SK-N-SH (cell line): ENCODE measurements at regions not wholly inside any gene's neighbourhood (a gene's known extent, or its start where the extent isn't known, plus 50 kb on each side); places are given as distances from the start of the nearest gene placed in this dataset.

ENCODE experiments used
- CTCF ChIA-PET: fragments of 300-600, 350-600 bp; formaldehyde crosslinking; extraction: SDS; loops from one replicate; lab custom pipeline; 2021; lab: Yijun Ruan, JAX
- POLR2A ChIA-PET: fragments of 350-600 bp; sonication (Branson Sonifier 250); formaldehyde crosslinking; extraction: SDS; loops from one replicate; lab custom pipeline; 2020; ENCODE audit warnings: antibody characterized with exemption, inconsistent platforms; lab: Yijun Ruan, JAX
- DNase-seq: peaks from one replicate; pipeline ENCODE4 v3.0.0; 2012
- H2AFZ ChIP-seq: fragments of 200-600 bp; sonication (generic); 2 replicates; pipeline ENCODE4 v1.8.1; 2016; ENCODE audit warnings: antibody characterized with exemption, mild to moderate bottlenecking, low read depth
- H3F3A ChIP-seq: fragments of 200-600 bp; sonication (generic); replicated peaks from 2 replicates; pipeline ENCODE3; 2016; ENCODE audit warnings: antibody characterized with exemption, mild to moderate bottlenecking; ENCODE audit not compliant: insufficient read depth
- H3K27ac ChIP-seq, 2 experiments: fragments of 200-500 bp in 1 of 2; fragments of 200-600 bp in 1 of 2; sonication (Bioruptor generic) in 1 of 2; sonication (generic), shearing (Covaris generic) in 1 of 2; 2 replicates each; pipeline versions ENCODE4 v1.5.1 to v1.6.1; 2014 to 2016; ENCODE audit warnings: low read depth in 2 of 2, inconsistent platforms in 1 of 2, low read length in 1 of 2, mild to moderate bottlenecking in 1 of 2, mixed read lengths in 1 of 2
- H3K27me3 ChIP-seq: fragments of 200-600 bp; sonication (generic), shearing (Covaris generic); 2 replicates; pipeline ENCODE4 v1.6.1; 2016; ENCODE audit warnings: mixed run types; ENCODE audit not compliant: insufficient read depth
- H3K36me3 ChIP-seq, 2 experiments: fragments of 200-500 bp in 1 of 2; fragments of 200-600 bp in 1 of 2; sonication (Bioruptor generic) in 1 of 2; sonication (generic) in 1 of 2; replicated peaks in 1 of 2; 2 replicates each; pipeline versions ENCODE3 to v1.5.1; 2014 to 2016; ENCODE audit warnings: low read length in 1 of 2, mild to moderate bottlenecking in 1 of 2; ENCODE audit not compliant: insufficient read depth in 2 of 2, control insufficient read depth in 1 of 2
- H3K4me1 ChIP-seq, 2 experiments: fragments of 200-500 bp in 1 of 2; fragments of 200-600 bp in 1 of 2; sonication (Bioruptor generic) in 1 of 2; sonication (generic), shearing (Covaris generic) in 1 of 2; 2 replicates each; pipeline versions ENCODE4 v1.5.1 to v1.6.1; 2014 to 2016; ENCODE audit warnings: low read depth in 1 of 2, low read length in 1 of 2, mixed run types in 1 of 2; ENCODE audit not compliant: insufficient read depth in 2 of 2, control insufficient read depth in 1 of 2
- H3K4me2 ChIP-seq: fragments of 200-600 bp; sonication (generic), shearing (Covaris generic); 2 replicates; pipeline ENCODE4 v1.6.1; 2017; ENCODE audit warnings: mixed run types
- H3K4me3 ChIP-seq, 2 experiments: fragments of 200-500 bp in 1 of 2; fragments of 200-600 bp in 1 of 2; sonication (Bioruptor generic) in 1 of 2; sonication (generic), shearing (Covaris generic) in 1 of 2; 2 replicates each; pipeline versions ENCODE4 v1.5.1 to v1.8.1; 2014 to 2016; ENCODE audit warnings: low read depth in 2 of 2, inconsistent platforms in 1 of 2, low read length in 1 of 2, mild to moderate bottlenecking in 1 of 2, mixed read lengths in 1 of 2, moderate library complexity in 1 of 2
- H3K79me2 ChIP-seq: fragments of 200-600 bp; sonication (generic); 2 replicates; pipeline ENCODE4 v1.8.1; 2017; ENCODE audit warnings: mild to moderate bottlenecking; ENCODE audit not compliant: insufficient read depth
- H3K9ac ChIP-seq: fragments of 200-600 bp; sonication (generic); 2 replicates; pipeline ENCODE4 v1.6.1; 2017; ENCODE audit warnings: mixed run types
- H3K9me2 ChIP-seq: fragments of 200-600 bp; sonication (generic); 2 replicates; pipeline ENCODE4 v1.6.1; 2017; ENCODE audit warnings: mixed run types
- H3K9me3 ChIP-seq: fragments of 200-600 bp; sonication (generic); 2 replicates; pipeline ENCODE4 v1.6.1; 2017; ENCODE audit warnings: mixed run types, mild to moderate bottlenecking, moderate library complexity
- H4K20me1 ChIP-seq: fragments of 200-600 bp; sonication (generic); 2 replicates; pipeline ENCODE4 v1.6.1; 2017; ENCODE audit warnings: mild to moderate bottlenecking, mixed run types; ENCODE audit not compliant: insufficient read depth
- CHD2 ChIP-seq: fragments of 150-350 bp; IDR thresholded peaks from 2 replicates; pipeline ENCODE4 v1.6.1; 2018; ENCODE audit warnings: low read length; ENCODE audit not compliant: partially characterized antibody
- CTCF ChIP-seq: fragments of 200-600 bp; sonication (generic); IDR thresholded peaks from 2 replicates; pipeline ENCODE4 v1.6.1; 2017; ENCODE audit warnings: antibody characterized with exemption, mild to moderate bottlenecking, moderate library complexity
- ELF1 ChIP-seq: IDR thresholded peaks from 2 replicates; pipeline ENCODE4 v1.4.0; 2012
- EP300 ChIP-seq, 2 experiments: IDR thresholded peaks; 2 replicates each; pipeline versions ENCODE4 v1.4.0 to v1.6.1; 2012; ENCODE audit warnings: borderline replicate concordance in 1 of 2, low read depth in 1 of 2, low read length in 1 of 2
- FOSL2 ChIP-seq: IDR thresholded peaks from 2 replicates; pipeline ENCODE4 v1.4.0; 2012; ENCODE audit warnings: low read depth, mild to moderate bottlenecking, moderate library complexity, borderline replicate concordance
- FOXM1 ChIP-seq: IDR thresholded peaks from 2 replicates; pipeline ENCODE4 v1.4.0; 2012; ENCODE audit warnings: low read depth, mild to moderate bottlenecking
- GATA2 ChIP-seq: sonication (generic); formaldehyde crosslinking; IDR thresholded peaks from 2 replicates; pipeline ENCODE4 v1.5.0; 2020; ENCODE audit warnings: mild to moderate bottlenecking, missing genetic modification reagents
- MAX ChIP-seq: IDR thresholded peaks from 2 replicates; pipeline ENCODE4 v1.4.0; 2012; ENCODE audit warnings: low read depth
- MEF2A ChIP-seq: IDR thresholded peaks from 2 replicates; pipeline ENCODE4 v1.4.0; 2012; ENCODE audit warnings: low read depth, borderline replicate concordance
- MXI1 ChIP-seq: IDR thresholded peaks from 2 replicates; pipeline ENCODE4 v1.6.1; 2012; ENCODE audit warnings: mild to moderate bottlenecking, low read depth, low read length, improper control_type of control experiment
- NFIC ChIP-seq: IDR thresholded peaks from 2 replicates; pipeline ENCODE4 v1.4.0; 2012; ENCODE audit warnings: borderline replicate concordance
- NRF1 ChIP-seq: IDR thresholded peaks from 2 replicates; pipeline ENCODE4 v1.6.1; 2012; ENCODE audit warnings: low read depth, mild to moderate bottlenecking, low read length
- PBX3 ChIP-seq: IDR thresholded peaks from 2 replicates; pipeline ENCODE4; 2012
- POLR2AphosphoS5 ChIP-seq: IDR thresholded peaks from 2 replicates; pipeline ENCODE4 v1.6.1; 2012; ENCODE audit warnings: low read depth, low read length
- RAD21 ChIP-seq: IDR thresholded peaks from 2 replicates; pipeline ENCODE4 v1.6.1; 2012; ENCODE audit warnings: mild to moderate bottlenecking, low read length
- RCOR1 ChIP-seq: fragments of 150-350 bp; IDR thresholded peaks from 2 replicates; pipeline ENCODE4 v1.6.1; 2017; ENCODE audit warnings: antibody characterized with exemption, low read length
- RFX5 ChIP-seq: IDR thresholded peaks from 2 replicates; pipeline ENCODE4 v1.6.1; 2012; ENCODE audit warnings: mild to moderate bottlenecking, improper control_type of control experiment, low read length
- RXRA ChIP-seq: IDR thresholded peaks from 2 replicates; pipeline ENCODE4 v1.4.0; 2012; ENCODE audit warnings: low read depth, mild to moderate bottlenecking, borderline replicate concordance
- SIN3A ChIP-seq: IDR thresholded peaks from 2 replicates; pipeline ENCODE4 v1.6.1; 2012; ENCODE audit warnings: low read depth, mild to moderate bottlenecking, low read length, moderate library complexity, borderline replicate concordance
- TAF1 ChIP-seq: IDR thresholded peaks from 2 replicates; pipeline ENCODE4 v1.6.1; 2012; ENCODE audit warnings: low read depth, mild to moderate bottlenecking, low read length, moderate library complexity, borderline replicate concordance
- TCF12 ChIP-seq: IDR thresholded peaks from 2 replicates; pipeline ENCODE4 v1.4.0; 2012
- TEAD4 ChIP-seq: IDR thresholded peaks from 2 replicates; pipeline ENCODE4 v1.4.0; 2012; ENCODE audit warnings: mild to moderate bottlenecking, borderline replicate concordance; ENCODE audit not compliant: insufficient read depth
- USF2 ChIP-seq: fragments of 150-350 bp; IDR thresholded peaks from 2 replicates; pipeline ENCODE4 v1.6.1; 2017; ENCODE audit warnings: antibody characterized with exemption, low read length, low read depth, borderline replicate concordance
- WGBS: methylation state at CpG from one replicate; pipeline ENCODE4 v1.1.6; 2017; ENCODE audit warnings: low lambda C conversion rate; 5-methylcytosine and 5-hydroxymethylcytosine counted together

GRCh38 chr4:83751336-83751949 lies 215.5 kb downstream of the GPAT3 start:
- Histone ChIP-seq H3K9me3 (no peaks in the 10 kb centered on the region), H3K4me3 (no peak overlapping the region), H3K27me3 (no peaks in the 10 kb centered on the region; the same call in 1 of the 2 replicates), H3K79me2 (no peaks in the 10 kb centered on the region), H3K9me2 (no peaks in the 10 kb centered on the region), H3K4me1 (no peaks in the 10 kb centered on the region), H2AFZ (no peak overlapping the region), H4K20me1 (no peaks in the 10 kb centered on the region), H3K9ac (no peak overlapping the region), H3F3A (no peaks in the 10 kb centered on the region), H3K4me2 (no peak overlapping the region), H3K27ac (no peak overlapping the region), H3K36me3 (no peaks in the 10 kb centered on the region)
- ChIA-PET CTCF (no interaction called here), POLR2A (no interaction called here)
- 27% methylated on average over 1 of the region's 1 CpG for WGBS
- TF ChIP-seq CHD2 (no peak), FOXM1 (no peak), RAD21 (no peak), TCF12 (no peak), RXRA (no peak), ELF1 (no peak), TEAD4 (no peak), MXI1 (no peak), EP300 (IDR thresholded peaks at IDR 0.05; ENCODE audit: borderline replicate concordance in 1 of 2, low read depth in 1 of 2, low read length in 1 of 2) (no peak), RFX5 (no peak), MAX (no peak), NRF1 (no peak), USF2 (no peak), NFIC (no peak), TAF1 (no peak)
- DNase-seq, result no peak

- Histone ChIP-seq H3K4me1 (no peaks in the 10 kb centered on the region), H3K27me3 (no peaks in the 10 kb centered on the region; the same call in 1 of the 2 replicates), H2AFZ (no peak overlapping the region), H3K9me2 (no peaks in the 10 kb centered on the region), H3K9ac (no peak overlapping the region), H3K9me3 (no peaks in the 10 kb centered on the region), H3K27ac (no peak overlapping the region), H3K4me2 (no peak overlapping the region), H4K20me1 (no peaks in the 10 kb centered on the region), H3K4me3 (no peak overlapping the region), H3K79me2 (no peaks in the 10 kb centered on the region), H3K36me3 (no peaks in the 10 kb centered on the region), H3F3A (no peaks in the 10 kb centered on the region)
- POLR2A ChIA-PET, result no interaction called here
- CTCF ChIA-PET, result no interaction called here
- no peak for DNase-seq
- WGBS, result 85% methylated on average over 2 of the region's 2 CpGs
- TF ChIP-seq GATA2 (CRISPR knock-in tag), result no peak
- TF ChIP-seq TAF1, result no peak
- TF ChIP-seq RCOR1, result no peak
- TF ChIP-seq MEF2A, result no peak
- TF ChIP-seq PBX3, result no peak
- TF ChIP-seq CTCF, result no peak
- TF ChIP-seq TCF12, result no peak
- no peak for TF ChIP-seq POLR2AphosphoS5
- TF ChIP-seq NFIC, result no peak
- no peak for TF ChIP-seq FOSL2
- TF ChIP-seq SIN3A, result no peak
- TF ChIP-seq USF2, result no peak
Observed at GRCh38 chr4:83748711-83749110, 212.8 kb downstream of the GPAT3 start.
